ENCODE measurements at regions not wholly inside any gene's neighbourhood (a gene's known extent, or its start where the extent isn't known, plus 50 kb on each side); places are given as distances from the start of the nearest gene placed in this dataset.
"Not testable (repeated sequence)": the region's sequence is repeated elsewhere in the genome, so short reads cannot be mapped to it uniquely, and the experiment has no call there.

DNA sequence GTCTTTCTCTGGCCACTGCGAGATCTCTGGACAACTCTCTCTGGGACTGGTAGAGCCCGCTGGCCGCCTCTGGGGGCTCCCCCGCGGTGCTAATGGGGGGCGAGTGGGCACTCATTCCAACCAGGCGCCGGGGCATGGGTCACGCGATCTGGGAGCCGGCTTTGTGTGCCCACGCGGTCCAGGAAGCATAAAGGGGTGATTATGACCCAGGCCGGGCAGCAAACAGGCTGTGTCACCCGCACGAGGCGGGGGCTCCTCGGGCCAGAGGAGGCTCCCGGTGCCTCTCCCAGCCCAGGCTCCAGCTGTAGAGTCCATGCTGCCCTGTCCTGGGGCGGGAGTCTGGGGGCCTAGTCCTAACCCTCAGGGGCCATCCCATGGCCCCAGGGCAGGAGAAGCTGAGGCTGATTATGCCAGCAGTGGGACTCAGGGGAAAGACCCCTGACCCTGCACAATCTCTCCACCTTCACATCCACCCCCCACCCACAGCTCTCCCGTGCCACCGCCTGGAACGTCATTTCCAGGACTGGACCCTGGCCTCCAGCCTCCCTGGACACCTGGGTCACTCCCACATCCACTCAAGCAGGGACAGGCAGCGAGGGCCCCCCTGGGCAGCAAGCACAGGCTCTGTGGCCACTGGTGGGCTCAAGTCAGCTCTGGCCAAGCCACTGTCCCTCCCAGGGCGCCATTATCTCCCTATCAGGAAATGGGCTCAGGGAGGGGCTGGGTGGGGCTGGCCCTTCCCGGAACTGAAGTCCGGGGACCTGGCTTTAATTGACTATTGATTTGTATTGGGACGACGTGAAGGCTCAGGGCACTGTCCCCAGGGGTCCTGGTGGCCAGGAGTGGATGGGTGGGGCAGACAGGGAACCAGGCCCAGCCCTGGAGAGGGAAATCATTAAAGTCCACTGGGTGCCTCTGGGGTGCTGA lies 50.0 kb downstream of the PTPRS start:
- DNase-seq: no peak
- CTCF ChIA-PET: no interaction called here
- no peaks in the 10 kb centered on the region for H3K36me3 Mint-ChIP-seq (ENCODE audit: low read depth)

DNA sequence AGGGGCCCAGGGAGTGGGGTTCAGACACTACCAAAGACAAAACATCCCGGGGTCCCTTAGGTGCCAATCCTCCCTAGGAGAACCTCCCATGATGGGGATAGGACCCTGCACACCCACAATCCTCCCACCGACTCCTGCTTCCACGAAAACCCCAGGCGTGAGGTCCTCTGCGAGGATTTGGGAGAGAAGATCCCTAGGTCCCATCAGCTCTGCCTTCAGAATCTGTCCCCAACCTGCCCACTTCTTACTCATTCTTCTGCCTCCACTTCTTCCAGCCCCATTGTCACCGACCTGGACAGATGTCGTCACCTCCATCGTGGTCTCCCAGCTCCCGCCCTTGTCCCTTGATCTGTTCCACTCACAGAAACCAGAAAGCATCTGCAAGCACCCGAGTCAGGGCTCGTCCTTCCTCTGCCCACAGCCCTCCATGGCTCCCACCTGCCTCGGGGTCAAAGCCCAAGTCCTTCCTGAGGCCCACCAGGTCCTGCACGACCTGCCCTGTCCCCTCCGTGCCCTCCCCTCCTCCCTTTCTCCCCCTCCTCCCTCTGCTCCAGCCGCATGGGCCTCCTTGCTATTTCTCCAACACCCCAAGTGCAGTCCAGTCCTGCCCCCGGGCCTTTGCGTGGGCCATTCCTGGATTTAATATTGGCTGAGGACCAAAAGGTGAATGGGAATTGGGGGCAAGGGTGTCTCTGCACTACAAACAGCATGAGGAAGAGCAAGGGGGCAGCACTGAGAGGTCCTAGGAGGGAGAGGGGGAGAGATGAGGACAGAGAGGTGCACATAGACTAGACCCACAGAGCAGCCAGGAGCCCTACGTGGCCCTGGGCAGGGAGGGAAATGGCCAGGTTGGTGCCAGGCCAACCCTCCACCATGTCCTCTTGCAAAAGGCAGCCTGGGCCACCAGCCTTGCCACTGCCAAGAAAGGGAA lies 51.3 kb downstream of the PTPRS start:
- Mint-ChIP-seq H3K9me3 (no peaks in the 10 kb centered on the region), H3K27ac (no peak overlapping the region), H3K27me3 (ENCODE audit: low read depth) (peaks cover 14% of the 10 kb centered on the region), H3K4me1 (ENCODE audit: low read depth) (peaks cover 16% of the 10 kb centered on the region), H3K36me3 (ENCODE audit: low read depth) (no peaks in the 10 kb centered on the region), H3K4me3 (no peak overlapping the region)
- intact Hi-C loops (cut with micrococcal nuclease): no loop called here
- CTCF ChIA-PET: no interaction called here
- DNase-seq: no peak

More for the DNA sequence above, 50.0 kb downstream of the PTPRS start:
- Mint-ChIP-seq H3K27me3 (ENCODE audit: low read depth) (peaks cover 18% of the 10 kb centered on the region), H3K27ac (no peak overlapping the region), H3K4me1 (ENCODE audit: low read depth) (peaks cover 16% of the 10 kb centered on the region), H3K9me3 (no peaks in the 10 kb centered on the region), H3K4me3 (no peak overlapping the region)
- intact Hi-C loops (cut with micrococcal nuclease): no loop called here

DNA sequence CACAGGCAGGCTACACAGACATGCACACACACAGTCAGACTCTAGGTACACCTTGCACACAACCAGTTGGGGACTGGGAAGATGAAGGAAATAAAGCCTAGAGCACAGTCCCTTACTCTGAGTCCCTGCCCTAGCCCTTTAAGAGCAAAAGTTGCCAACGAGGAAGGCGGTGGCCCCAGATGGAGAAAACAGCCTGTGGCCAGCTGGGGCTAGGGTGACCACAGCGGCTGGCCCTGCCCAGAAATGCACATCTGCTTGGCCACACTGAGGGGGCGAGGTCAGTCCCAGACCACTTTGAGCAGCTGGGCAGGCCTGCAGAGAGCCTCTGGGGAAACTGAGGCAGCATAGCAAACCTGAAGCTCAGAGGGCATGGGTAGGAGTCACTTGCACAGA lies 52.3 kb downstream of the PTPRS start:
- intact Hi-C loops (cut with micrococcal nuclease): no loop called here
- H3K27ac Mint-ChIP-seq: no peak overlapping the region
- CTCF ChIA-PET: no interaction called here
- no peak for DNase-seq
- H3K4me1 Mint-ChIP-seq (ENCODE audit: low read depth): peaks cover 14% of the 10 kb centered on the region
- no peaks in the 10 kb centered on the region for H3K9me3 Mint-ChIP-seq
- no peaks in the 10 kb centered on the region for H3K36me3 Mint-ChIP-seq (ENCODE audit: low read depth)
- peaks cover 11% of the 10 kb centered on the region for H3K27me3 Mint-ChIP-seq (ENCODE audit: low read depth)
- H3K4me3 Mint-ChIP-seq: no peak overlapping the region

DNA sequence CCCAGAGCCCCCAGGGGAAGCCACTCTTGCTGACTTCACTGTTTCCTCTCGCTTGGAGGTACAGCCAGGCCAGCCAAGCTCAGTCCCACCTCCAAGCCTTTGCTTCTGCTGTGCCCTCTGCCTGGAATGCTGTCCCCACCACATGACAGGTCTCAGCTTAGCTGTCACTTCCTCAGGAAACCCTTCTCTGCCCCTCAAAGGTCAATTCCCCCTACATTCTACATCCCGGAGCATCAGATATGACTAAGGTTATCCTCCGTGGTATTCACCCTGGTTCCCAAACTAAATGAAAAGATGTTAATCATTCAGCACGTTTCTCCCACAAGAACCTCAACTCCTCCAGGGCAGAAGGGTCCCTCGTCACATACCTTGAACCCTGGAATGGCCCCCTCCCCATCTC lies 53.5 kb downstream of the PTPRS start:
- intact Hi-C loops (cut with micrococcal nuclease): no loop called here
- Mint-ChIP-seq H3K4me3 (no peak overlapping the region), H3K27me3 (ENCODE audit: low read depth) (peaks cover 9% of the 10 kb centered on the region), H3K4me1 (ENCODE audit: low read depth) (peaks cover 10% of the 10 kb centered on the region), H3K27ac (no peak overlapping the region), H3K36me3 (ENCODE audit: low read depth) (no peaks in the 10 kb centered on the region), H3K9me3 (no peaks in the 10 kb centered on the region)
- DNase-seq: no peak
- CTCF ChIA-PET: no interaction called here

DNA sequence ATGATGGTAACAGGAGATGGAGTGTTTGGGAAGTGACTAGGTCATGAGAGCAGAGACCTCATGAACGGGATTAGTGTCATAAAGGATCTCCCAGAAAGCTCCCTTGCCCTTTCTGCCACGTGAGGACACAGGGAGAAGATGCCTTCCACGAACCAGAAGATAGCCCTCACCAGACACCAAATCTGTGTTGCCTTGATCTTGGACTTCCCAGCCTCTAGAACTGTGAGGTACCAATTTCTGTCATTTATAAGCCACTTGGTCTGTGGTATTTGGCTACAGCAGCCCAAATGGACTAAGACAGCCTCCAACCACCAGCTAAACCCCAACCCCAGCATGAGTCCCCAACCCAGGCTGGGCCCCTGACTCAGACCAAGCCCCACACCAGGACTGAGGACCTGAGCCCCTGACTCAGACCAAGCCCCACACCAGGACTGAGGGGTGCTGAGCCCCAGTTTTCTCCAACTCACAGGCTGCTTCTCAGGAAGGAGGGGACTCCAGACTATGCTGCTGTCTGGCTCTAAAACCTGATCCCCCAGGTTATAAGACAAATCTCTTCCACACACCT lies 54.1 kb downstream of the PTPRS start:
- Mint-ChIP-seq H3K27me3 (ENCODE audit: low read depth) (peaks cover 4% of the 10 kb centered on the region), H3K4me1 (ENCODE audit: low read depth) (peaks cover 4% of the 10 kb centered on the region), H3K27ac (no peak overlapping the region), H3K4me3 (no peak overlapping the region), H3K36me3 (ENCODE audit: low read depth) (no peaks in the 10 kb centered on the region), H3K9me3 (no peaks in the 10 kb centered on the region)
- no peak for DNase-seq
- CTCF ChIA-PET: no interaction called here
- intact Hi-C loops (cut with micrococcal nuclease): no loop called here

DNA sequence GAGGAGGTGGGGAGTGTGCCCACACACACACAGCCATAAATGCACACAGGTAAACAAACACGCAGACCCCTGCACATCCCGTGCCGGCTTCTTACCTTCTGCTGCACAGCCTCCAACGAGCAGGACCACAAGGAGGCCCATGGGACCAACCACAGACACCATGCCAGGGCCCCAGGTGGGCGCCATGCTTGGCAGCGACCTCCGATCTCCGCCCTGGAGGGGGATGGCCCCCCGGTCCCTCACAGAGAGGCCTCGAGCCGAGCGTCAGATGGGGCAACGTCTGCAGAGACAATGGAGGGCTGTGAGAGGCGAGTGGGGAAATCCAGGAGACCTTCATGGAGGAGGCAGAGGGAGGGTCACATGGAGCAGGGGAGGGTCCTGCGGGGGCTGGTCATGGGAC lies 54.7 kb downstream of the PTPRS start:
- DNase-seq: no peak
- no peak overlapping the region for H3K27ac Mint-ChIP-seq
- intact Hi-C loops (cut with micrococcal nuclease): no loop called here
- CTCF ChIA-PET: no interaction called here
- H3K4me3 Mint-ChIP-seq: no peak overlapping the region
- H3K4me1 Mint-ChIP-seq (ENCODE audit: low read depth): peaks cover 2% of the 10 kb centered on the region
- no peaks in the 10 kb centered on the region for H3K36me3 Mint-ChIP-seq (ENCODE audit: low read depth)
- peaks cover 2% of the 10 kb centered on the region for H3K27me3 Mint-ChIP-seq (ENCODE audit: low read depth)
- H3K9me3 Mint-ChIP-seq: no peaks in the 10 kb centered on the region

DNA sequence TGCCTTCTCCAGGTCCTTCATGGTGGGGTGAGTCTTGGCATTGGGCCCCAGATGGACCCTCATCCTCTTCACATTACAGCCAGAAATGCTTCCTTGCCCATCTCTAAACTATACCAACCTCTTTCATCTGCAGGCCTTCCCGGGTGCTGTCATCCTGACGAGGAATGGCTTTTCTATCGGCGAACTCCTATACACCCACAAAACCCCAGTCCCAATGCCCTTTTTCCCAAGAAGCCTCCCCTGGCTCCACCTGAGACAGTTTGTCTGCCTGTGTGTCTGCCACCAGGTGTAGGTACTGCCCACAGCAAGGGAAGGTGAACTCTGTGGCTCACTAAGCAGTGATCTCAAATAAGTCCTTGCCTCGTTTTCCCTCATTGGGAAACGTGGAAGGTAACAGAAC lies 55.3 kb downstream of the PTPRS start:
- H3K27me3 Mint-ChIP-seq (ENCODE audit: low read depth): peaks cover 2% of the 10 kb centered on the region
- no peak overlapping the region for H3K27ac Mint-ChIP-seq
- H3K36me3 Mint-ChIP-seq (ENCODE audit: low read depth): no peaks in the 10 kb centered on the region
- no peaks in the 10 kb centered on the region for H3K9me3 Mint-ChIP-seq
- intact Hi-C loops (cut with micrococcal nuclease): no loop called here
- CTCF ChIA-PET: no interaction called here
- peaks cover 2% of the 10 kb centered on the region for H3K4me1 Mint-ChIP-seq (ENCODE audit: low read depth)
- no peak overlapping the region for H3K4me3 Mint-ChIP-seq
- no peak for DNase-seq

DNA sequence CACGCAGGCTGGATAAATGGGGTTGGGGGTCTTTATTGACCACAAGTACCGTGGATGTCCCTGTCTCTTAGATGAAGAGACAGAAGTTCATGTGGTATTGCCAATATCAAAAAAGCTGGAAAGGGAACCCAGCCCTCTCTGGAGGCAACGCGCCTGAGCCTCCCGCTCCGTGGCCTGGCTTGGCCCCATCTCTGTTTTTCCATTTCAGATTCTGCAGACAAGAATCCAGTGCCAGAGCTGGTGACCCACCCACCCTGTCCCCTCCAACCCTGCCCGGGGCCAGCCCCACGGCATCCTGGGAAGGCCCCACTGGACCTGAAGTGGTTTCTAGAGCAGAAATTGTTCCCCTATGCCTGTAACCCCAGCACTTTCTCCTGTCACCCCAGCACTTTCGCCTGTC lies 57.7 kb downstream of the PTPRS start:
- Mint-ChIP-seq H3K4me1 (ENCODE audit: low read depth) (peaks cover 2% of the 10 kb centered on the region), H3K27me3 (ENCODE audit: low read depth) (peaks cover 2% of the 10 kb centered on the region), H3K36me3 (ENCODE audit: low read depth) (no peaks in the 10 kb centered on the region), H3K9me3 (no peaks in the 10 kb centered on the region), H3K4me3 (no peak overlapping the region), H3K27ac (no peak overlapping the region)
- DNase-seq: no peak
- CTCF ChIA-PET: no interaction called here
- intact Hi-C loops (cut with micrococcal nuclease): no loop called here

DNA sequence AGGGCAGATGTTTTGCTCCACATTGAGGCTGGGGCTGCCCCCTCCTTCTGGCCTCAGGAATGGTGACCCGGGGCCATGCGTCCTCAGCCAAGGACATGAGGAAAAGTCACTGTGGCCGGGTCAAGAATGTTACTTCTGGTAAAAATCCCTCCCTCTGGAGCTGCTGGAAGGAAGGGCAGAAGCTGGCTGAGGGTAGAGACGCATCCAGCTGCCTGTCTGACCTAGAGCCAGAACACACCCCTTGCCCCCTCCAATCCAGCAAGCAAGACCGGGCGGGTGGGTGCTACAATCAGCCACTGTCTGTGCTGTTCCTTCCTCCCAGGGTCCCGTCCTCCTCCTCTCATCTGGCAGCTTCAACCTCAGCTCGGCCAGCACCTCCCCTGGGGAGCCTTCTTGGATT lies 59.0 kb downstream of the PTPRS start:
- H3K27ac Mint-ChIP-seq: no peak overlapping the region
- no peaks in the 10 kb centered on the region for H3K9me3 Mint-ChIP-seq
- peaks cover 2% of the 10 kb centered on the region for H3K27me3 Mint-ChIP-seq (ENCODE audit: low read depth)
- CTCF ChIA-PET: no interaction called here
- no peak for DNase-seq
- H3K4me1 Mint-ChIP-seq (ENCODE audit: low read depth): no peaks in the 10 kb centered on the region
- intact Hi-C loops (cut with micrococcal nuclease): no loop called here
- H3K4me3 Mint-ChIP-seq: no peak overlapping the region
- no peaks in the 10 kb centered on the region for H3K36me3 Mint-ChIP-seq (ENCODE audit: low read depth)

DNA sequence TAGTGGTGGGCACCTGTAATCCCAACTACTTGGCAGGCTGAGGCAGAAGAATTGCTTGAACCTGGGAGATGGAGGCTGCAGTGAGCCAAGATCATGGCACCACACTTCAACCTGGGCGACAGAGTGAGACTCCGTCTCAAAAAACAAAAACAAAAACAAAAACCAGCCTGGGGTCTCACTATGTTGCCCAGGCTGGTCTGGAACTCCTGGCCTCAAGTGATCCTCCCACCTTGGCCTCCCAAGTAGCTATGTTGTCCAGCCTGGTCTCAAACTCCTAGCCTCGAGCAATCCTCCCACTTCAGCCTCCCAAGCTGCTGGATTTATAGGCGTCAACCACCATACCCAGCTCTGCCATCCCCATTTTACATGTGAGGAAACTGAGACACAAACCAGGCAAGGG lies 64.9 kb downstream of the PTPRS start:
- CTCF ChIA-PET; H3K27ac Mint-ChIP-seq; H3K4me3 Mint-ChIP-seq; H3K36me3 Mint-ChIP-seq (ENCODE audit: low read depth); H3K27me3 Mint-ChIP-seq (ENCODE audit: low read depth); DNase-seq; H3K9me3 Mint-ChIP-seq; H3K4me1 Mint-ChIP-seq (ENCODE audit: low read depth); intact Hi-C loops (cut with micrococcal nuclease): not testable (repeated sequence)

DNA sequence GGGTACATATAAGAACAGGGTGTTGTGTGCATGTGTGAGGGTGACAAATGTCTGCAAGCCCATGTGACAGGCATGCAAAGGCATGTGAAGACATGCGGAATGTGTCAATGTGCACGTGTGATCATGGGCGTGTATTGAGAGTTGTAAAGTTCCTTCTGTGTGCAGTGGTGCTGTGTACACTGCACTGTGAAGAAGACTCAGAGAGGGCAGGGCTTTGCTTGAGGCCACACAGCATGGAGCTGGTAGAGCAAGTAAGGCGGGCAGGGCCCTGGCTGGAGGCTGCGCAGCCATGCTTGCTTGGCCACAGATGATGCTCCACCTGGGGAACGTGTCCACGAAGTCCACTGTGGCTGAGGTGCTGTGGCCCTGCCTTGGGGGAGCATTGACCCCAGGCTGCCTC lies 66.8 kb downstream of the PTPRS start:
- no peaks in the 10 kb centered on the region for H3K9me3 Mint-ChIP-seq
- H3K4me1 Mint-ChIP-seq (ENCODE audit: low read depth): no peaks in the 10 kb centered on the region
- no peak overlapping the region for H3K4me3 Mint-ChIP-seq
- no peaks in the 10 kb centered on the region for H3K27me3 Mint-ChIP-seq (ENCODE audit: low read depth)
- CTCF ChIA-PET: no interaction called here
- intact Hi-C loops (cut with micrococcal nuclease): no loop called here
- H3K27ac Mint-ChIP-seq: no peak overlapping the region
- no peak for DNase-seq
- no peaks in the 10 kb centered on the region for H3K36me3 Mint-ChIP-seq (ENCODE audit: low read depth)

DNA sequence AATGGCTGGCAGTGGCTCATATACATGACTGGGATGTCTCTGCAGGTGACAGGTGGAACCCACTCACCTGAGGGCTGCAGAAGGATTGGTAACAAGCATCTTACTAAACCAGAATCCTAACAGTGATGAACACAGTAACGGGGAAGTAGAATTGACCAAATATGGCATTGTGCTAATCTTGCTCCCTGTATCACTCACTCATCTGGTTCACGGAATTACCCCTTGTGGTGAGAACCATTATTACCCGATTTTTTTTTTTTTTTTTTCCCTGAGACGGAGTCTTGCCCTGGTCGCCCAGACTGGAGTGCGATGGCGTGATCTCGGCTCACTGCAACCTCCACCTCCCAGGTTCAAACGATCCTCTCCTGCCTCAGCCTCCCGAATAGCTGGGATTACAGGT lies 69.5 kb downstream of the PTPRS start:
- no peak overlapping the region for H3K4me3 Mint-ChIP-seq
- CTCF ChIA-PET: interaction anchor here (0.6 kb wide), 1 partner anchor 752 kb away, joined by 3 read pairs; no protein-coding TSS in a partner anchor
- no peaks in the 10 kb centered on the region for H3K4me1 Mint-ChIP-seq (ENCODE audit: low read depth)
- no peaks in the 10 kb centered on the region for H3K9me3 Mint-ChIP-seq
- H3K36me3 Mint-ChIP-seq (ENCODE audit: low read depth): no peaks in the 10 kb centered on the region
- DNase-seq: no peak
- H3K27ac Mint-ChIP-seq: no peak overlapping the region
- H3K27me3 Mint-ChIP-seq (ENCODE audit: low read depth): no peaks in the 10 kb centered on the region
- intact Hi-C loops (cut with micrococcal nuclease): no loop called here
